Mucosa of descending colon (tissue), 3 donors: ENCODE measurements at regions not wholly inside any gene's neighbourhood (a gene's known extent, or its start where the extent isn't known, plus 50 kb on each side); places are given as distances from the start of the nearest gene placed in this dataset.
"Not testable (repeated sequence)": the region's sequence is repeated elsewhere in the genome, so short reads cannot be mapped to it uniquely, and the experiment has no call there.

Experiments
- ATAC-seq: fragments of 200-7000 bp; cut with Tn5 transposase; one replicate; pipeline ENCODE4 v1.9.1; 2020; ENCODE audit warnings: mild to moderate bottlenecking, moderate library complexity
- DNase-seq, 3 donors: peaks; one replicate each; pipeline ENCODE4 v3.0.0-alpha.2; 2020
- H3K36me3 ChIP-seq: fragments of 200-600 bp; one replicate; pipeline ENCODE4 v1.8.0; 2021; ENCODE audit warnings: low read depth, mild to moderate bottlenecking
- H3K4me1 ChIP-seq: fragments of 200-600 bp; one replicate; pipeline ENCODE4 v1.8.0; 2021; ENCODE audit warnings: low read depth, mild to moderate bottlenecking
- H3K4me3 ChIP-seq: fragments of 200-600 bp; one replicate; pipeline ENCODE4 v1.8.0; 2021; ENCODE audit warnings: mild to moderate bottlenecking
- H3K9me3 ChIP-seq: fragments of 200-600 bp; one replicate; pipeline ENCODE4 v1.8.0; 2021; ENCODE audit warnings: mild to moderate bottlenecking
- intact Hi-C, 2 donors: fragments of 100-400 bp; cut with DNase I in 1 of 2; cut with micrococcal nuclease in 1 of 2; formaldehyde crosslinking; loops; one replicate each; pipeline versions ENCODE4 v1.11.0 to v1.11.1; 2022; cut with DNase I, micrococcal nuclease
- TF ChIP-seq, protein P1 (sequence below): fragments of 200-600 bp; IDR thresholded peaks from one replicate; pipeline ENCODE4 v1.8.0; 2022; ENCODE audit warnings: antibody characterized with exemption, mild to moderate bottlenecking
- donor health status: DM: no; HTN: no; CAD: no; lungs with moderate emphysema.
- donor health status: DM: no; HTN: no; CAD: no.
- donor health status: DM: no; HTN: yes; CAD: no.

DNA sequence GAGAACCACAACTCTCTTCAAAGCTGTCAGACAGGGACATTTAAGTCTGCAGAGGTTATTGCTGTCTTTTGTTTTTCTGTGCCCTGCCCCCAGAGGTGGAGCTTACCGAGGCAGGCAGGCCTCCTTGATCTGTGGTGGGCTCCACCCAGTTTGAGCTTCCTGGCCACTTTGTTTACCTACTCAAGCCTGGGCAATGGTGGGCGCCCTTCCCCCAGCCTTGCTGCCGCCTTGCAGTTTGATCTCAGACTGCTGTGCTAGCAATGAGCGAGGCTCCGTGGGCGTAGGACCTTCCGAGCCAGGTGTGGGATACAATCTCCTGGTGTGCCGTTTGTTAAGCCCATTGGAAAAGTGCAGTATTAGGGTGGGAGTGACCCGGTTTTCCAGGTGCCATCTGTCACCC, 822.1 kb downstream of the KCNMA1 start:
- H3K36me3 ChIP-seq, H3K4me3 ChIP-seq, H3K9me3 ChIP-seq, H3K4me1 ChIP-seq, intact Hi-C loops, ATAC-seq, DNase-seq: not testable (repeated sequence)

DNA sequence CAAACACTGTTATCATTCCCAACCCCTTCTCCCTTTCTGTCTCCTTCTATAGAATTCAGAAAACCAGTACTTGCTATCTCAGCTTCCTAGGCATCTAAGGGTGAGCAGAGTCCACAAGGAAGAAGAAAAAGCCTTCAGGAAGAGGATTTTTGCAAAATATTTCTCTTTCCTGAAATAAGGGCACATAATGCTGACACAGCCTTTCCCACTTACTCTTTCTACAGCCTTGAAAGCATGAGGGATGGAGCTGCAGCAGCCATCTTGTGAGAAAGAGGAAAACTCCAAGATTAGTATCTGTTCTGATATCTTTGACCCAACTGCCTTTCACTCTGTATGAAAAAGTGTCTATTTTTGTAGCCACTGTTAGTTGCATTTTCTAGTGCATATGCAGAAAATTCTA, 826.2 kb downstream of the KCNMA1 start:
- ATAC-seq, result no peak
- Histone ChIP-seq H3K4me3 (no peak overlapping the region), H3K9me3 (no peaks in the 10 kb centered on the region), H3K36me3 (no peaks in the 10 kb centered on the region), H3K4me1 (no peaks in the 10 kb centered on the region)
- TF ChIP-seq, protein P1, sequence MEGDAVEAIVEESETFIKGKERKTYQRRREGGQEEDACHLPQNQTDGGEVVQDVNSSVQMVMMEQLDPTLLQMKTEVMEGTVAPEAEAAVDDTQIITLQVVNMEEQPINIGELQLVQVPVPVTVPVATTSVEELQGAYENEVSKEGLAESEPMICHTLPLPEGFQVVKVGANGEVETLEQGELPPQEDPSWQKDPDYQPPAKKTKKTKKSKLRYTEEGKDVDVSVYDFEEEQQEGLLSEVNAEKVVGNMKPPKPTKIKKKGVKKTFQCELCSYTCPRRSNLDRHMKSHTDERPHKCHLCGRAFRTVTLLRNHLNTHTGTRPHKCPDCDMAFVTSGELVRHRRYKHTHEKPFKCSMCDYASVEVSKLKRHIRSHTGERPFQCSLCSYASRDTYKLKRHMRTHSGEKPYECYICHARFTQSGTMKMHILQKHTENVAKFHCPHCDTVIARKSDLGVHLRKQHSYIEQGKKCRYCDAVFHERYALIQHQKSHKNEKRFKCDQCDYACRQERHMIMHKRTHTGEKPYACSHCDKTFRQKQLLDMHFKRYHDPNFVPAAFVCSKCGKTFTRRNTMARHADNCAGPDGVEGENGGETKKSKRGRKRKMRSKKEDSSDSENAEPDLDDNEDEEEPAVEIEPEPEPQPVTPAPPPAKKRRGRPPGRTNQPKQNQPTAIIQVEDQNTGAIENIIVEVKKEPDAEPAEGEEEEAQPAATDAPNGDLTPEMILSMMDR, result no peak
- intact Hi-C loops, result no loop called here
- no peak for DNase-seq

DNA sequence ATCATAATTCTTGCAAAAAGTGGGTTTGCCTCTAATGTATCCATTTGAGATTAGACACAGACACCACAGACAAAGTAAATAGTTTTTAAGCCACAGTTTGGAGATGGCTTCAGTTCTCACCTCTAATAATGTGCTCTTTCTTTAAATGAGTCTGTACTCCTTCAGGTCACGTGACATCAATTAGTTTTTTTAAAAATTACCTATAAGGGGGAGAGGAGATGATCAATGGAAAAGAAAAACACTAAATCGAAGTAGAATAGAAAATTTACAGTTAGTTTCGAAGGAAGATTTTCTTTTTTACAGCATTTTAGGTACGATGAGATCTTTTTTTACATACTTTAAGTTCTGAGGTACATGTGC, 849.2 kb downstream of the KCNMA1 start:
- no peaks in the 10 kb centered on the region for H3K9me3 ChIP-seq
- DNase-seq, result no peak
- intact Hi-C loops, result no loop called here
- TF ChIP-seq, protein P1, result no peak
- no peak for ATAC-seq
- no peaks in the 10 kb centered on the region for H3K4me1 ChIP-seq
- no peaks in the 10 kb centered on the region for H3K36me3 ChIP-seq
- no peak overlapping the region for H3K4me3 ChIP-seq

DNA sequence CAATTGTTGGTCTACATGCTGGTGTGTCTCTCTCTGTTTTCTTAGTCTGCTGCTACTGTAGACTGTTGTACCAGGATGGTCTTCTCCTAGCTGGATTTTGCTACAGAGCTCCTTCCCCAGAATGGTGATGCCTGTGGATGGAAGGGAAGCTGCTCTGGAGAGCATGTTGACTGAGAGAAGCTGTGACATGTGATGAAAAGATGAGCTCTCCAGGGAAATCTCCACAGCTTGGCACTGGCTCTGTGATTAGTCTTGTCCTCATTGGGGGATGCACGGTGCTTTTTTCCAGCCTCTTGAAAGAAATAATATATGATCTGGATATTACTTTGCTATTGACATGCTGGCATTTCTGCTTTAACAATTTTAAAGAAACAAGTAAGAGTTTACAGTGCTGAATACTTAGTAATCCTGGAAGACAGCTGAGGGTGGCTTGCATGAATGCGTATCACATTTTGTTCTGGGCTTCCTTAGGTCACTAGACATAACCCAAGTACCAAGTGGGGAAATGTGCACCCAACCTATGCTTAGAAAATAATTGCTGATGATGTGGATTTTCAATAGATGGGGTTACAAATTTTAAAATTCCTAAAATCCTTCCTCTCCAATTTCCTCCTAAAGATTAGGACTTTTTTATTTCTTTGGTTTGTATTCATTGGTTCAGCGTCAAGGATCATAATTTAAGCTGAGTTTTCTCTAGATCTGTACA, 849.7 kb downstream of the KCNMA1 start:
- no peak overlapping the region for H3K4me3 ChIP-seq

DNA sequence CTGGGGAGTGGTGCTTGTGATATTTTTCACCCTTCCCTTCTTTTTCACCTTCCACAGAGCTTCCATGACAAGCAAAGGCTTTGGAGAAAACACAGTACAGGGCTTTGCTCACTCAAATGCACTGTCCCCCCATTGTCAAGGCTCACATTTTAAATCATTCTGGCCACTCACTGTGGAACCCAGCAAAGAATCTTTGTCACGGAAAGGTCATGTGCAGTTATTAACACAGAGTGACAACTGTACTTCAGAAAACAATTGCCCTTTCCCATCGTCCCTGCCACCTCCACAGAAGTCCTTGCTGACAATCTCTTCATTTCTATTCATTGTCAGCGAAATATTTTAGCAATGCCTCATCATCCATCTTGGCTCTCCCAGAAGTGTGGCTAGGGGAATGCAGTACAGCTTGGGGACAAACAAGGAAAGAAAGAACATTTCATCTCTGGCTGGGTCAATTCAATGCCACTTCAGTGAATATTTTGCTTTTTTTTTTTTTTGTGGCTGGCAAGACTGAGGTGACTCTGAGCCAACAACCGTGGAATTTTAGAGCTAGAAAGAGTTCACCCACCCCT, 851.0 kb downstream of the KCNMA1 start:
- Histone ChIP-seq H3K36me3 (no peaks in the 10 kb centered on the region), H3K9me3 (peaks cover 3% of the 10 kb centered on the region), H3K4me1 (no peaks in the 10 kb centered on the region), H3K4me3 (no peak overlapping the region)
- ATAC-seq (no peak), DNase-seq (no peak)
- TF ChIP-seq, protein P1, result no peak
- intact Hi-C loops, result no loop called here

More for the DNA sequence above, 849.7 kb downstream of the KCNMA1 start:
- H3K36me3 ChIP-seq, result no peaks in the 10 kb centered on the region
- intact Hi-C loops, result no loop called here
- no peak for ATAC-seq
- H3K9me3 ChIP-seq, result peaks cover under 1% of the 10 kb centered on the region
- TF ChIP-seq, protein P1, result no peak
- no peaks in the 10 kb centered on the region for H3K4me1 ChIP-seq
- DNase-seq, result no peak

DNA sequence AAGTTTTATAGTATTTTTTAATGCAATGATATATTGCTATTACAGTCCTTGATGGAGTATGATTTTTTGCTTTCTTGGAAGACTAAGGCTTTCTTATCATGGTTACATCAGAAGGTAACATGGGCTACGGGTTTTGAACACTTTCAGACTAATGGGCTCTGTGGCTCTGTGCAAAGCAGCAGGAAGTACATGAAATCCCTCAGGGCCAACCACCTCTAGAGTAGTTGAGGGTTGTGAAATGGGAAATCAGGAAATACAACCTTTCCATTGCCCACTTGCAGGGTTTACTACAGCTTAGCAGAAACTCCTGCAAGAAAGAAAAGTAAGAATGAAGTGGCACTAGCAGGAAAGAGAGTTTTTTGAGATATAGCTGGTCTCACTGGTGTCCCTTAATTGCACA, 853.5 kb downstream of the KCNMA1 start:
- intact Hi-C loops, result no loop called here
- ATAC-seq, result no peak
- H3K4me1 ChIP-seq, result no peaks in the 10 kb centered on the region
- H3K36me3 ChIP-seq, result no peaks in the 10 kb centered on the region
- no peak overlapping the region for H3K4me3 ChIP-seq
- TF ChIP-seq, protein P1, result no peak
- H3K9me3 ChIP-seq, result peaks cover 3% of the 10 kb centered on the region
- no peak for DNase-seq
